ENCODE measurements at regions not wholly inside any gene's neighbourhood (a gene's known extent, or its start where the extent isn't known, plus 50 kb on each side); places are given as distances from the start of the nearest gene placed in this dataset.

DNA sequence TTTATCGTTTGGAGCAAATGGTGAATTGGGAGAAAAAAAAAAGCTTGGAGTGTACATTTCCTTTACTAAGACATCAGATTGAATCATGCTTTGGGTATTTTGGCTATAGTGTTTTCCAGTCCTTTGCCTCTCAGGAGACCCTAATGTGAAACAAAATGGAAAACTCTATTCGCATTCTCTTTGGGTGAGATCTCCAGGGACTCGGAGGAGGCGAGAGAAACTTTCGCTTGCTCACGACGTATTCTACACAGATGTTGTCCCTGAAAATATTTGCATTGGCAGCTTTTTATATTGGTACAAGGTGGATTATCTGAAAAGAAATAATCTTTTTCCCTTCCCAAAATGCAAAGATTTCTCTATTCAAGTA is 1240.1 kb upstream of the WWC1 start:
- TF ChIP-seq, protein P1, sequence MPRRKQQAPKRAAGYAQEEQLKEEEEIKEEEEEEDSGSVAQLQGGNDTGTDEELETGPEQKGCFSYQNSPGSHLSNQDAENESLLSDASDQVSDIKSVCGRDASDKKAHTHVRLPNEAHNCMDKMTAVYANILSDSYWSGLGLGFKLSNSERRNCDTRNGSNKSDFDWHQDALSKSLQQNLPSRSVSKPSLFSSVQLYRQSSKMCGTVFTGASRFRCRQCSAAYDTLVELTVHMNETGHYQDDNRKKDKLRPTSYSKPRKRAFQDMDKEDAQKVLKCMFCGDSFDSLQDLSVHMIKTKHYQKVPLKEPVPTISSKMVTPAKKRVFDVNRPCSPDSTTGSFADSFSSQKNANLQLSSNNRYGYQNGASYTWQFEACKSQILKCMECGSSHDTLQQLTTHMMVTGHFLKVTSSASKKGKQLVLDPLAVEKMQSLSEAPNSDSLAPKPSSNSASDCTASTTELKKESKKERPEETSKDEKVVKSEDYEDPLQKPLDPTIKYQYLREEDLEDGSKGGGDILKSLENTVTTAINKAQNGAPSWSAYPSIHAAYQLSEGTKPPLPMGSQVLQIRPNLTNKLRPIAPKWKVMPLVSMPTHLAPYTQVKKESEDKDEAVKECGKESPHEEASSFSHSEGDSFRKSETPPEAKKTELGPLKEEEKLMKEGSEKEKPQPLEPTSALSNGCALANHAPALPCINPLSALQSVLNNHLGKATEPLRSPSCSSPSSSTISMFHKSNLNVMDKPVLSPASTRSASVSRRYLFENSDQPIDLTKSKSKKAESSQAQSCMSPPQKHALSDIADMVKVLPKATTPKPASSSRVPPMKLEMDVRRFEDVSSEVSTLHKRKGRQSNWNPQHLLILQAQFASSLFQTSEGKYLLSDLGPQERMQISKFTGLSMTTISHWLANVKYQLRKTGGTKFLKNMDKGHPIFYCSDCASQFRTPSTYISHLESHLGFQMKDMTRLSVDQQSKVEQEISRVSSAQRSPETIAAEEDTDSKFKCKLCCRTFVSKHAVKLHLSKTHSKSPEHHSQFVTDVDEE (CRISPR knock-in tag; IDR thresholded peaks at IDR 0.05) = no peak
- TF ChIP-seq, protein P2, sequence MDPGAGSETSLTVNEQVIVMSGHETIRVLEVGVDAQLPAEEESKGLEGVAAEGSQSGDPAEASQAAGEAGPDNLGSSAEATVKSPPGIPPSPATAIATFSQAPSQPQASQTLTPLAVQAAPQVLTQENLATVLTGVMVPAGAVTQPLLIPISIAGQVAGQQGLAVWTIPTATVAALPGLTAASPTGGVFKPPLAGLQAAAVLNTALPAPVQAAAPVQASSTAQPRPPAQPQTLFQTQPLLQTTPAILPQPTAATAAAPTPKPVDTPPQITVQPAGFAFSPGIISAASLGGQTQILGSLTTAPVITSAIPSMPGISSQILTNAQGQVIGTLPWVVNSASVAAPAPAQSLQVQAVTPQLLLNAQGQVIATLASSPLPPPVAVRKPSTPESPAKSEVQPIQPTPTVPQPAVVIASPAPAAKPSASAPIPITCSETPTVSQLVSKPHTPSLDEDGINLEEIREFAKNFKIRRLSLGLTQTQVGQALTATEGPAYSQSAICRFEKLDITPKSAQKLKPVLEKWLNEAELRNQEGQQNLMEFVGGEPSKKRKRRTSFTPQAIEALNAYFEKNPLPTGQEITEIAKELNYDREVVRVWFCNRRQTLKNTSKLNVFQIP (CRISPR knock-in tag; IDR thresholded peaks at IDR 0.05; ENCODE audit: borderline replicate concordance, low read depth) = no peak
- no peak for TF ChIP-seq TCF4 (CRISPR knock-in tag; IDR thresholded peaks at IDR 0.05; ENCODE audit: borderline replicate concordance)
- TF ChIP-seq, protein P3, sequence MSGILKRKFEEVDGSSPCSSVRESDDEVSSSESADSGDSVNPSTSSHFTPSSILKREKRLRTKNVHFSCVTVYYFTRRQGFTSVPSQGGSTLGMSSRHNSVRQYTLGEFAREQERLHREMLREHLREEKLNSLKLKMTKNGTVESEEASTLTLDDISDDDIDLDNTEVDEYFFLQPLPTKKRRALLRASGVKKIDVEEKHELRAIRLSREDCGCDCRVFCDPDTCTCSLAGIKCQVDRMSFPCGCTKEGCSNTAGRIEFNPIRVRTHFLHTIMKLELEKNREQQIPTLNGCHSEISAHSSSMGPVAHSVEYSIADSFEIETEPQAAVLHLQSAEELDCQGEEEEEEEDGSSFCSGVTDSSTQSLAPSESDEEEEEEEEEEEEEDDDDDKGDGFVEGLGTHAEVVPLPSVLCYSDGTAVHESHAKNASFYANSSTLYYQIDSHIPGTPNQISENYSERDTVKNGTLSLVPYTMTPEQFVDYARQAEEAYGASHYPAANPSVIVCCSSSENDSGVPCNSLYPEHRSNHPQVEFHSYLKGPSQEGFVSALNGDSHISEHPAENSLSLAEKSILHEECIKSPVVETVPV (CRISPR knock-in tag; IDR thresholded peaks at IDR 0.05) = no peak
- TF ChIP-seq, protein P4, sequence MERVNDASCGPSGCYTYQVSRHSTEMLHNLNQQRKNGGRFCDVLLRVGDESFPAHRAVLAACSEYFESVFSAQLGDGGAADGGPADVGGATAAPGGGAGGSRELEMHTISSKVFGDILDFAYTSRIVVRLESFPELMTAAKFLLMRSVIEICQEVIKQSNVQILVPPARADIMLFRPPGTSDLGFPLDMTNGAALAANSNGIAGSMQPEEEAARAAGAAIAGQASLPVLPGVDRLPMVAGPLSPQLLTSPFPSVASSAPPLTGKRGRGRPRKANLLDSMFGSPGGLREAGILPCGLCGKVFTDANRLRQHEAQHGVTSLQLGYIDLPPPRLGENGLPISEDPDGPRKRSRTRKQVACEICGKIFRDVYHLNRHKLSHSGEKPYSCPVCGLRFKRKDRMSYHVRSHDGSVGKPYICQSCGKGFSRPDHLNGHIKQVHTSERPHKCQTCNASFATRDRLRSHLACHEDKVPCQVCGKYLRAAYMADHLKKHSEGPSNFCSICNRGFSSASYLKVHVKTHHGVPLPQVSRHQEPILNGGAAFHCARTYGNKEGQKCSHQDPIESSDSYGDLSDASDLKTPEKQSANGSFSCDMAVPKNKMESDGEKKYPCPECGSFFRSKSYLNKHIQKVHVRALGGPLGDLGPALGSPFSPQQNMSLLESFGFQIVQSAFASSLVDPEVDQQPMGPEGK (CRISPR knock-in tag; IDR thresholded peaks at IDR 0.05; ENCODE audit: borderline replicate concordance) = no peak
- TF ChIP-seq, protein P5, sequence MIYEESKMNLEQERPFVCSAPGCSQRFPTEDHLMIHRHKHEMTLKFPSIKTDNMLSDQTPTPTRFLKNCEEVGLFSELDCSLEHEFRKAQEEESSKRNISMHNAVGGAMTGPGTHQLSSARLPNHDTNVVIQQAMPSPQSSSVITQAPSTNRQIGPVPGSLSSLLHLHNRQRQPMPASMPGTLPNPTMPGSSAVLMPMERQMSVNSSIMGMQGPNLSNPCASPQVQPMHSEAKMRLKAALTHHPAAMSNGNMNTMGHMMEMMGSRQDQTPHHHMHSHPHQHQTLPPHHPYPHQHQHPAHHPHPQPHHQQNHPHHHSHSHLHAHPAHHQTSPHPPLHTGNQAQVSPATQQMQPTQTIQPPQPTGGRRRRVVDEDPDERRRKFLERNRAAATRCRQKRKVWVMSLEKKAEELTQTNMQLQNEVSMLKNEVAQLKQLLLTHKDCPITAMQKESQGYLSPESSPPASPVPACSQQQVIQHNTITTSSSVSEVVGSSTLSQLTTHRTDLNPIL (CRISPR knock-in tag; IDR thresholded peaks at IDR 0.05; ENCODE audit: low read depth) = no peak
- TF ChIP-seq ZFP3 (CRISPR knock-in tag; IDR thresholded peaks at IDR 0.05) = no peak
- TF ChIP-seq TOX (CRISPR knock-in tag; IDR thresholded peaks at IDR 0.05; ENCODE audit: borderline replicate concordance) = no peak
- TF ChIP-seq BACH2 (CRISPR knock-in tag; IDR thresholded peaks at IDR 0.05; ENCODE audit: borderline replicate concordance) = no peak
- no peak for TF ChIP-seq ZNF565 (CRISPR knock-in tag; conservative IDR thresholded peaks at IDR 0.05; ENCODE audit: low read depth)
- no peak for TF ChIP-seq ZNF70 (CRISPR knock-in tag; IDR thresholded peaks at IDR 0.05)
- no peak for TF ChIP-seq CSDC2 (CRISPR knock-in tag; IDR thresholded peaks at IDR 0.05)
- no peak for TF ChIP-seq RARB (CRISPR knock-in tag; IDR thresholded peaks at IDR 0.05)
- TF ChIP-seq ZNF8 (CRISPR knock-in tag; IDR thresholded peaks at IDR 0.05) = no peak
- no peak for TF ChIP-seq ISL1 (CRISPR knock-in tag; IDR thresholded peaks at IDR 0.05)
- TF ChIP-seq ARNTL (CRISPR knock-in tag; IDR thresholded peaks at IDR 0.05; ENCODE audit: borderline replicate concordance, low read depth) = no peak
- no peak for TF ChIP-seq ZC3H10 (CRISPR knock-in tag; IDR thresholded peaks at IDR 0.05)
- TF ChIP-seq ZFP30 (CRISPR knock-in tag; IDR thresholded peaks at IDR 0.05) = no peak
- ATAC-seq = no peak

DNA sequence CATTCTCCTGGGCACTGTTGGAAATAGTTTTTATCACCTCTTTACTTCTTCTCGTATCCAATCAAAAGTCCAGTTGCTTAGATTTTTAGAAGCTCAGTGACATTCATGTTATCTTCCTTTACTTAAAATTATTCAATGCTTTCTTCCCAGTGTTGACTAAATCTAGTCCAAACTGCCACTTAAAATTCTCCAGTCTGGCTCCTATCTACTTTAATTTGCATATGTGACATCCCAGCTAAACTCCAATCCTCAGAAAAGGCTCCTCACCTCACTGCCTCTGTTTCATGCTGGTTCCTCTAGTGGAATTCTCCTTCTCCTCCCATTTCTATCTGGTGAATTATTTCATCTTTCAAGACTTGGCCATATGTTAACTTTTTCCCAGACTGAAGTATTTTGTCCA is 1238.7 kb upstream of the WWC1 start:
- TF ChIP-seq ZFP3 (CRISPR knock-in tag; IDR thresholded peaks at IDR 0.05) (no peak), ZNF70 (CRISPR knock-in tag; IDR thresholded peaks at IDR 0.05) (no peak), PPARA (CRISPR knock-in tag; IDR thresholded peaks at IDR 0.05; ENCODE audit: borderline replicate concordance) (no peak), BACH2 (CRISPR knock-in tag; IDR thresholded peaks at IDR 0.05; ENCODE audit: borderline replicate concordance) (no peak), TOX (CRISPR knock-in tag; IDR thresholded peaks at IDR 0.05; ENCODE audit: borderline replicate concordance) (no peak), ZNF8 (CRISPR knock-in tag; IDR thresholded peaks at IDR 0.05) (no peak), SNAI2 (CRISPR knock-in tag; IDR thresholded peaks at IDR 0.05) (no peak), RARB (CRISPR knock-in tag; IDR thresholded peaks at IDR 0.05) (no peak), ZFP30 (CRISPR knock-in tag; IDR thresholded peaks at IDR 0.05) (no peak), CSDC2 (CRISPR knock-in tag; IDR thresholded peaks at IDR 0.05) (no peak), ZC3H10 (CRISPR knock-in tag; IDR thresholded peaks at IDR 0.05) (no peak), ZNF565 (CRISPR knock-in tag; conservative IDR thresholded peaks at IDR 0.05; ENCODE audit: low read depth) (no peak), GLIS3 (CRISPR knock-in tag; IDR thresholded peaks at IDR 0.05) (no peak)
- TF ChIP-seq, protein P1 (CRISPR knock-in tag; IDR thresholded peaks at IDR 0.05) = no peak
- TF ChIP-seq, protein P4 (CRISPR knock-in tag; IDR thresholded peaks at IDR 0.05; ENCODE audit: borderline replicate concordance) = no peak
- TF ChIP-seq, protein P2 (CRISPR knock-in tag; IDR thresholded peaks at IDR 0.05; ENCODE audit: borderline replicate concordance, low read depth) = no peak
- no peak for ATAC-seq

Data from SK-N-SH treated with all-trans-retinoic acid at 6 μM for 48 hours (cell line).